GM12873 (cell line): ENCODE measurements at regions not wholly inside any gene's neighbourhood (a gene's known extent, or its start where the extent isn't known, plus 50 kb on each side); places are given as distances from the start of the nearest gene placed in this dataset.

Source experiments
- TF ChIP-seq, protein P1 (sequence below): IDR thresholded peaks from 2 replicates; pipeline ENCODE4 v1.5.1; 2012; ENCODE audit warnings: low read depth, mild to moderate bottlenecking, moderate library complexity, low read length, control low read depth; ENCODE audit not compliant: insufficient read depth; ENCODE audit errors: missing control alignments

DNA sequence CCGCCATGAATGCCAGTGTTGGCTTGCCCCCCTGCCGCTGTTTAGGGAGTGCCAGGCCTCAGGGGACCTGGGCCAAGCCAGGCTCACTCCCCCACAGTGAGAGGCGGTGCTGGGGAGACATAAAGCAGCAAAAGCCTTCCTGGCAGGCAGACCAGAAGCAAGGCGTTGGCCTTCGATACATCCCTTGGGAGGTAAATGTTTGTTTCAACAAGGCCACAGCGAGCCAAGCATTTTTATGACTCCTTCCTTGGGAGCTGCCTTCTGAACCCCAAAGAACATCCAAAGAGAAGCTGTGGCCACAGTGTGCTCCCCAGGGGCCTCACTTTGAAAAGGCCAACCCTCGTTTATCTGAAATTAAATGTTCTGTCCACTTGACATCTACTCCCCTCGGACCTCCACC lies 119.7 kb upstream of the CIBAR2 start:
- TF ChIP-seq, protein P1, sequence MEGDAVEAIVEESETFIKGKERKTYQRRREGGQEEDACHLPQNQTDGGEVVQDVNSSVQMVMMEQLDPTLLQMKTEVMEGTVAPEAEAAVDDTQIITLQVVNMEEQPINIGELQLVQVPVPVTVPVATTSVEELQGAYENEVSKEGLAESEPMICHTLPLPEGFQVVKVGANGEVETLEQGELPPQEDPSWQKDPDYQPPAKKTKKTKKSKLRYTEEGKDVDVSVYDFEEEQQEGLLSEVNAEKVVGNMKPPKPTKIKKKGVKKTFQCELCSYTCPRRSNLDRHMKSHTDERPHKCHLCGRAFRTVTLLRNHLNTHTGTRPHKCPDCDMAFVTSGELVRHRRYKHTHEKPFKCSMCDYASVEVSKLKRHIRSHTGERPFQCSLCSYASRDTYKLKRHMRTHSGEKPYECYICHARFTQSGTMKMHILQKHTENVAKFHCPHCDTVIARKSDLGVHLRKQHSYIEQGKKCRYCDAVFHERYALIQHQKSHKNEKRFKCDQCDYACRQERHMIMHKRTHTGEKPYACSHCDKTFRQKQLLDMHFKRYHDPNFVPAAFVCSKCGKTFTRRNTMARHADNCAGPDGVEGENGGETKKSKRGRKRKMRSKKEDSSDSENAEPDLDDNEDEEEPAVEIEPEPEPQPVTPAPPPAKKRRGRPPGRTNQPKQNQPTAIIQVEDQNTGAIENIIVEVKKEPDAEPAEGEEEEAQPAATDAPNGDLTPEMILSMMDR, result no peak

DNA sequence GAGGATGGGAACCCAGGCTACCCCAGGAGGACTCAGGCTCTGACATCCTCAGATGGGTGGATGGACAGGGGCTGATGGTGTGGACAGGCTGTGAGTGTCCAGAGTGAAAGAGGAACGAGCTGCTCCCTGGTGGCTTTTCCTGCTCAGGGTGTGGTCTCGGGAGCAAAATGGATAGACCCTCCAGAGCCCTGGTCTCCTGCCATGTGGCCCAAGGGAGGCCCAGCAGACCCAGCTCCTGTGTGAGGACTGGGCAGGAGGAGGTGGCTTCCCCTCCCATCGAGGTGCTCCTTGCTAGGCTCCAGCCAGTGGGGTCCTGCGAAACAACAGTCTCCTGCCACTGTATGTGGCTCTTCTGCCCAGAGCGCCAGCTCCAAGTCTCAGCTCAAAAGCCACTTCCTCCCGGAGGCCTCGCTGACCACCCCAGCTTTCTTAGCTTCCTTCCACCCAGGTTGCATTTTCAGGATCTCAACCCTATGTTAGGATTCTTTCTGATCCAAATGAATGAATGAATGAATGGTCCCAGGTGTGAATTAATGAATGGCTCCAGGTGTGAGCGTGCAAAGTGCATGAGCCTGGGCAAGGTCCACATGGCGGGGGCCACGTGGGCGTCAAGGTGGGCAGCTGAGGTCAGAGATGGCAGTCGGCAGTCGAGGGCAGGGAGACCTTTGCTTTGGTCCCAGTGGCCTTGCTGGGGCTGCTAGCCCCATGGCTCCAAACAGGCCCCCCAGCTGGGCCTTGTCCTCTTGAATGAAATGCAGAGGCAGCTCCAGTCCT lies 120.3 kb upstream of the CIBAR2 start:
- TF ChIP-seq, protein P1, result no peak

GRCh38 chr16:85233516-85233915 lies 121.2 kb upstream of the CIBAR2 start:
- TF ChIP-seq, protein P1, result no peak

GRCh38 chr16:85234310-85235204 lies 122.3 kb upstream of the CIBAR2 start:
- TF ChIP-seq, protein P1, result no peak

GRCh38 chr16:85235991-85236817 lies 123.9 kb upstream of the CIBAR2 start:
- TF ChIP-seq, protein P1, result no peak

DNA sequence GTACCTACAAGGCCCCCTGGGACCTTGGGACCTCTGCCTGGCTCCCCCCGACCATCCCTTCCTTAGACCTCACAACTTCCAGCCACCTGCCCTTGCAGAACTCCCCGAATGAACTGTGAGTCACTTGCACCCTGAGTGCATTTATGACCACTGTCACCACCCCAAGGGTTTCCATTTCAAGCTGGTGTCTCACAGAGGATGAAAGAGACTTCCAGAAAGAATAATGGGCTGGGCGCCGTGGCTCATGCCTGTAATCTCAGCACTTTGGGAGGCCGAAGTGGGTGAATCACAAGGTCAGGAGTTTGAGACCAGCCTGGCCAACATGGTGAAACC lies 124.5 kb upstream of the CIBAR2 start:
- TF ChIP-seq, protein P1, result no peak
